ENCODE measurements at regions not wholly inside any gene's neighbourhood (a gene's known extent, or its start where the extent isn't known, plus 50 kb on each side); places are given as distances from the start of the nearest gene placed in this dataset.
"Not testable (repeated sequence)": the region's sequence is repeated elsewhere in the genome, so short reads cannot be mapped to it uniquely, and the experiment has no call there.

DNA sequence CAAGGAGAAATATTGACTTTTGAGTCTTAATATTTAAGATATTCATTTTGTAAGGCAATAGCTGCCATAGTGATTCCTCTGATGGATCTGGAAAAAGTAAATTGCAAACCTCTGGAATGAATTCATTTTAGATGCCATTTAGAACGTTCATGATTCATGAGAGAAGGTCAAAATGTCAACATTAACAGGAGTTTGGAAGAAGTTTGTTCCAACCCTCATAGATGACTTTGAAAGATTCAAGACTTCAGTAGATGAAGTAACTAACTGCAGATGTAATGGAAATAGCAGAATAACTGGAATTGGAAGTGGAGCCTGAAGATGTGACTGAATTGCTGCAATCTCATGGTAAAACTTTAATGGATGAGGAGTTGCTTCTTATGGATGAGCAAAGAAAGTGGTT lies 100.9 kb upstream of the CCN2 start:
- DNase-seq (ENCODE audit: low read depth): no peak

DNA sequence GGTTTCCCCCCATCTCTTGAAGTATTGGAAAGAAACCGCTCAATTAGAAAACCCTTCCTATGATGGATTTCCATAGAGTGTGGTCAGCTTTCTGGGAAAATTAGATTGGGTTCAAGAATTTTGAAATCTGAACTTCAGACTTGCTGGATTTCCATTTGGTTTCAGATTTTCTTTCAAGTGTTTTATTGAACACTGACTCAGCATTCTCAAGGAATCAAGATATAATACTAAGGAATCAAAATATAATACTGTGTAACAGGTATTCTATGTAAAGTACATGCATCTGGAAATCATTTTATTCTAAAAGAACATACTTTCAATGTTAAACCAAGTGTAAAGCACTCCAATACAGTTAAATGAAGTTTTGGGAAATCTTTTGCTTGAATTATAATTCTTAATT lies 94.7 kb upstream of the CCN2 start:
- no peak for DNase-seq (ENCODE audit: low read depth)

DNA sequence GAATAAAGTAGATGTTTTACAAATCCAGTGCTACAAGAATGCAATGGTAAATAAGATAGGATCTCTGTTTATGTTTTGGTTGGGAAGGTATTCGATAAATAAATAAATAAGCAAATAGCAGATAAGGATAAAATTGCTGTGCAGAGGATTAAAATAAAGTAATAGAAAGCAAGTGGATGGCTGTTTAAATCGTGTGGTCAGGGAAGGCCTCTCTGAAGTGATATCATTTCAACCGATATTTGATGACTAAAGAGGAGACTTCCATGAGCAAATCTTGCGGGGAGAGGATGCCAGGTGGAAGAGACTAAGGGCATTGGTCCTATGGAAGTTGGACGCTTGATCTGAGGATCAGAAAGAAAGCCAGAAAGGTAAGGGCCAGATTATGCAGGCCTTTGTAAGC lies 92.0 kb upstream of the CCN2 start:
- no peak for DNase-seq (ENCODE audit: low read depth)

DNA sequence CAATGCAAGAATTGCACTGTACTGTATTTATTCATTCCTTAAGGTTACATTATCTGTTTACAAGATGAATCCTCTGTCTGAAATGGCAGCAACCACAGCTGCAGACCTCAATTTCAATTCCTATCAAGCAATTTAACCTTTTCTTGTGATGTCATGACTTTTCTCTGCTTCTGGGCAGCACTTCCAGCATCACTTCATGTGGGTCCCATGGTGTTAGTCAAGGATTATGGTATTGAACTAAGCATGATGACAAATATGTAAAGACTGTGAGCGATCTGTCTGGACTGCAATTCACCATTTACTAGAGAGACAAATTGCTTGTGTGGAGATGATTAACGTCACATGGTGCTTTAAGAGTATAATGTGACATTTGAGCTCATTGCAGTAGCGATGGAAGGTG lies 90.5 kb upstream of the CCN2 start:
- DNase-seq (ENCODE audit: low read depth): no peak

DNA sequence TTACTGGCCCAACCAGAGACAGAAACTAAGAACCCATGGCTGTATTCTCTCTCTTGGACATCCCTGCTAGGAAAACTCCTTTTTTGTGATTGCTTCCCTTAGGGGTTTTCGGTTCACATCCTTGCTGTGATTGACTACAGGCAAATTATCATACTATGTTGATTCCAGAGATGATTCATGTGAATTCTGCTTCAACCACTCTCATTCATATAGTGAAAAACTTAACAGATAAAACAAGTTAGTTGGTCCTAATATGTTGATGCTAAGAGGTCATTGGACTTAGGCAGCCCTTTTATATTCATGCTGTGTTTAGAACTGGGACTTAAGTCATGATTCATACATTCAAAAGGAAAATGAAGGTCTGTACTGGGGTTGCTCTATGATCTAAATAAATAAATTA lies 76.9 kb upstream of the CCN2 start:
- no peak for DNase-seq (ENCODE audit: low read depth)

DNA sequence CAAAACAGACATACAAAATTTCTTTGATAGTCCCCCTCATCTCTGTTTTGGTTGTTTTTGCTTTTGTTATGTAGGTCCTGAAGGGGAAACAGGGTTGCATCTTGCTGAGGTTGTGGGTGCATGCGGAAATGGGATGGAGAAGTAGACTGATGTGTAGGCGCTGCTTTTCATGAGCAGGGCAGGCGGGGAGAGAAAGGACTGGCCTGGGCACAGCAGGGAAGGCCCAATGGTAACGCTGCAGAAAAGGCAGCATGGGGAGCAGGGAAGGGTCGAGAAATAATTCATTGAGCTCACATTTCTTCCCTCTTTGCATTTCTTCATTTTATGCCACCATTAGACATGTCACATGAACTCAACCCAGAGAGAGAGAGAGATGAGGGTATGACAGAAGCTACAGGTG lies 74.3 kb upstream of the CCN2 start:
- no peak for DNase-seq (ENCODE audit: low read depth)

DNA sequence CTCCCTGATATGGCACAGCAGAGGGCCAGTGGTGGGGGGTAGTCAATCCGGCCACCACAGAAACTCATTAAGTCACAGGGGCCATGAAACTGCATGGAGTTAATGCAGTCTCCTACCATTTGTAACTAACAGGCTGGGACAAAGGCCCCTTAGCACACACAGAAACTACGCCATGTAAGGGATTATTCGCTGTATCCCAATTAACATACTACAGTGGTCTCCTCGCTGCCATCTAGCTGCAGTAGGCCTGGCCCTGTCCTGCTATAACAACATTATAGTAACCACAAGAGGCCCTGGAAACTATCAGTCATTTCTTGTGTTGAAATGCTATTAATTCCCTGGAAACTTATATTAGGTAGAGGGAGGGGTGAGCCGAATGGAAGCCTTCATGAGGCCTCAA lies 72.3 kb upstream of the CCN2 start:
- no peak for DNase-seq (ENCODE audit: low read depth)

DNA sequence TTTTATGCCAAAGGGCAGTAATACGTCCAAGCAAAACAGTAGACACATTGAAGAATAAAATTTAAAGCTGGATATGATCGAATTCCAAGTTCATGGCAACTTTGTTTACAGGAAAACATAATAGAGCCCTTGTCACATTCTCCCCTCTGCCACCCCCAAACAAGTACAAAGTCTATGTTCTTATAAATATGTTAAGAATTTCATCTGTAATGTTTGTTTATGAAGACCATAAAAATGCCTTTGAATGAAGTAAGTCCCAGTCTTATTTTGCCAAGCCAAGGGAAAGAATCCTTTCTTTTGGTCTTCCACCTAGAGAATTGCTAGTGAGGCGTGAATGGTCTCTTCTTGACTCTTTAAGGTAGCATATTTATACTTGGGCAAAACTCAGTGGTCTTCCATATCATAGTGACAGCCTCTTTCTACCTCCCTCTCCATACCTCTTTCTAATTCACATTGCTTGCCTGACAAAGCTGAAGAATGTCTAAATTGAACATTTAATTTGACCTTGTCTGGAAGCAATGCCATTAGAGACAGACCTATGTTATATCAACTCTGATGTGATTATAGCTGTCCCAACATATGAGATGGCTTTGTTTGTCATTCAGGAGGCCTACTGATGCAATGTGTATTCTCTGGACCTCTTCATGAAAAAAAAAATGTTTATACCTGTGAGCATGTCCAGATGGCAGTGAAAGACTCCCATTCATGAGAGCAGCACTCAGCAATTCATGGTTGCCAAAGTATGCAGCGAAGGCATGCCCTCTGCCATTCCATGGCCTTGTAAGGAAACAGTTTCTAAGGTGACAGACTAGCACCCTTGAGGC lies 70.6 kb upstream of the CCN2 start:
- DNase-seq (ENCODE audit: low read depth): no peak

DNA sequence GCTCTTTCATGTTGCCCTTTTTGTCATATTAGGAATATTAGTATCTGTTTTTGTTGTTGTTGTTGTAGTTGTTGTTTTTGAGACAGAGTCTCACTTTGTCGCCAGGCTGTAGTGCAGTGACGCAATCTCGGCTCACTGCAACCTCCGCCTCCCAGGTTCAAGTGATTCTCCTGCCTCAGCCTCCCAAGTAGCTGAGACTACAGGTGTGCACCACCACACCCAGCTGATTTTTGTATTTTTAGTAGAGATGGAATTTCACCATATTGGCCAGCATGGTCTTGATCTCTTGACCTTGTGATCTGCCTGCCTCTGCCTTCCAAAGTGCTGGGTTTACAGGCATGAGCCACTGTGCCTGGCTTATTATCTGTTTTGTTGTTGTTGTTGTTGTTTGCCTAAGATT lies 69.7 kb upstream of the CCN2 start:
- not testable (repeated sequence) for DNase-seq (ENCODE audit: low read depth)

DNA sequence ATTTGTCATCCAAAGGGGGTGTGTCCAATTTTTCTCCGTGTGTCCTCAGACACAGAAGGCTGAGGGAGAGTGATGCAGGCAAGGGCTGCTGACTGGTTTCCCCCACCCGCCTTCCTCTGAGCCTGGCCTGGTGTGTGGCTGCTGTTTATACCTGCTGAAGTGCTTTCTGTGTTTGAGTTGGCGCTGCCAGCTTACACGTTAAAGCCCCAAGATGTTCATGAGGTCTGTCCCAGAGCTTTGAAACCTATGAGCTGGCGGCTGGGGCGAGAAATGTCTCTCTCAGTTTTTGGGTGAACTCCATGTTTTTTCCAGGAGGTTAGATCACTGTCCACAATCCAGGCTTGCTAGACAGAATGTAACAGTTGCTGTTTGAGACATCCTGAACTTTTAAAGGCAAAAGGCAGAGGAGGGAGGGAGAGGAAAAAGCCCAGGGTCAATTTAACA lies 69.0 kb upstream of the CCN2 start:
- DNase-seq (ENCODE audit: low read depth): no peak

DNA sequence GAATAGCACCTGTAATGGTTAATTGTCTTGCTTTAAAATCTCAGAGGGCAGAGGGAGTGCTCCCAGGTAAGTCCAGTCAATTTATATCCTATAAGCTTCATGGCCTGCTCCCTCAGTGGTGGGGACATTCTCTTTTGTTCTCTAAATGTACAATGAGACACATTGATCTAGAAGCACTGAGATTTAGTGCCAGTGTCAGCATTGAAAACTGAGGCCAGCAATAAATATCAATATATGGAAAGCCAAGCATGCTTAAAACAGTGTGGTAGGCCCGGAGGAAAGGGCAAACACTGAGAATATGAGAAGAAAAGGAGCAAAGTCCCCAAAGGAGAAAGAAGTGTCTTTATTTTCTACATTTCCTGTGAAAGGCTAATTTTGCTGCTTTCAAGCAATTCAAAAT lies 68.4 kb upstream of the CCN2 start:
- DNase-seq (ENCODE audit: low read depth): no peak

DNA sequence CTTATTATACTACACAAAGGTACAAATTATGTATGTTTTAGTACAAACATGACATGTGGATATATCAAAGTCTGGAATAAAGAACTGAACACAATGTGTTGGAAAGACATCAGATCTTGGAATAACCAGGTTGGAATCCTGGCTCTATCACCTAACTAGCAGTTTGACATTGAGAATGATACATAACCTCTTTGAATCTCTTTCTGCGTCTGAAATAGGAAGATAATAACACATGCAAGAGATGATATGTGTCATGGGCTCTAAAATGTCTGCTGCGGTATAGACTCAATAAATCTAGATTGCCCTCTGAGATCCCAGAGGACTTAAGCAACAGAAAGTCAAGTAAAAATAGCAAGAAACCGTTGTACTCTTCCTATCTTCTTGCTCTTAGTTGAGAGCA lies 66.8 kb upstream of the CCN2 start:
- no peak for DNase-seq (ENCODE audit: low read depth)

DNA sequence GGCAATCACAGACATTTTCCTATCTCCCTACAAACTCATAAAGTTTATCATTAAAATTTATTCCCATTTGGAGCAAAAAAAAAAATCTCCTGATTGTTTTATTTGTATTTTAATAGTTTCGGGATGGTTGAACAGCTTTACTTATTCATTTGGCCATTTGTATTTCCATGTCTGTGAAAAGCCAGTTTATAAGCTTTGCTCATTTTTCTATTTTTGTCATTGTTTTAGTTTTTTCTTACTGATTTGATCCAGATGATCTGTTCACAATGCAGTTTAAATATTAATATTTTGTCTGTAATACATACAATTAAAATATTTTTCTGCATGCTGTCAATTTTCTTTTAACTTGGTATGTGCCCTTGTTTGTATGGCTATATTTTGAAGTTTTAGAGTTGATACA lies 65.2 kb upstream of the CCN2 start:
- no peak for DNase-seq (ENCODE audit: low read depth)

DNA sequence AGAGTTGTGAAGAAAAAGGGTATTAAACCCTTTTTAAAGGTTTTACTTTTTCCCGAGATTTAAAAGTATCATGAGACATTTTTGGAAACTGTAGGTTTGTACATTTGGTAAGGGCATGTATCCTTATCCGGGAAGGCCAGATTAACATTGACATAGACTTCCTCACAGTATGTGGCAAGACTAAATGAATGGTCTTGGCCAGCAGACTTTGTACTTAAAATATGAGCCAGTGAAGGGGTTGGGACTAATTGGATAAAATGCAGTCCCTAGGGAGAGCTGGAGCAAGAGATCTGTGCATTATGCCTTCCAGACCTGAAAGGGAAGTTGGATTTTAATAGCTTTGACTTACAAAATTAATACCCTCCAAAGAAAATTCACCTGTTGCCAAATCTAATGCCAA lies 60.4 kb upstream of the CCN2 start:
- DNase-seq (ENCODE audit: low read depth): peak; percentile 38

DNA sequence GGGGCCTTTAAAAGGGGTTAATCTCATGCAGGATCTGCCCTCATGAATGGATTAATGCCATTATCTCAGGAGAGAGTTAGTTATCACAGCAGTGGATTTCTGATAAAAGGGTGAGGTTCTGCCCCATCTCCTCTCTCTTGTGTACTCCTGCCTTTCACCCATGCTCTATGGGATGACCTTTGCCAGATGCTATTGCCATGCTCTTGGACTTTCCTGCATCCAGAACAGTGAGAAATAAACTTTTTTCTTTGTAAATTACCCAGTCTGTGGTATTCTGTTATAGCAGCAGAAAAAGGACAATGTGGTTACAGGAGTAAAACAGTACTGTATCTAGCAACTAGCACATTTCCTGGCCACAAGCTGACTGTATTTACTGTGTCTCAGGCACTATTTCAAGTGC lies 58.0 kb upstream of the CCN2 start:
- no peak for DNase-seq (ENCODE audit: low read depth)

DNA sequence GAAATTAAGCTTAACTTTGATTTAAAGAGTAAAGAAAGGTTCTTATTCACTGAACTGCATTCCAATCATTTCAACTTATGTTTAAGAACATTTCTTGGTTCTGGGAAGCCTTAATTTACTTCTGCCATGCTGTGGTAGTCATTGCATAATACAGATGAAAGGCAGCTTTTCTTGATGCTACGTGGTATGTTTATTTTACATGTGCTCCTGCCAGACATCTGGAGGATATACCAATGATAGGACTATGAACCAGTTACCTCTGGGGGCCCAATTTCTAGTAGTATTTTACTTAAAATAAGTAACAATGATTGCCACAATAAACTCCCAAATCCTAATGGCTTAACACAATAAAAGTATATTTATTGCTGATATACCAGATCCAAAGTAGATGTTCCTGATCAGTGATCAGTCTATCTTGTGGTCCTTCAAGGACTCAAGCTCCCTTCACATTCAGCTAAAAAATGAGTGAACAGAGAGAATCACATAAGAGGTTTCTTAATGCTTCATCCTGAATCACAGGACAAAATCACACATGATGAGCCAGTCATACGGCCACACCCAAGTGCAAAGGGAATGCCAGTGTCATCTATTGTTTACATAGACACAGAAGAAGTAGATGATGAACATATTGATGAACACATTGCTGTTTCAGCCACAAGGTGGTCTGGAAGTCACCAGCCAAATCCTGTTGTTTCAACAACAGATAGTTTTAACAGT lies 56.5 kb upstream of the CCN2 start:
- peak; percentile 40 for DNase-seq (ENCODE audit: low read depth)

DNA sequence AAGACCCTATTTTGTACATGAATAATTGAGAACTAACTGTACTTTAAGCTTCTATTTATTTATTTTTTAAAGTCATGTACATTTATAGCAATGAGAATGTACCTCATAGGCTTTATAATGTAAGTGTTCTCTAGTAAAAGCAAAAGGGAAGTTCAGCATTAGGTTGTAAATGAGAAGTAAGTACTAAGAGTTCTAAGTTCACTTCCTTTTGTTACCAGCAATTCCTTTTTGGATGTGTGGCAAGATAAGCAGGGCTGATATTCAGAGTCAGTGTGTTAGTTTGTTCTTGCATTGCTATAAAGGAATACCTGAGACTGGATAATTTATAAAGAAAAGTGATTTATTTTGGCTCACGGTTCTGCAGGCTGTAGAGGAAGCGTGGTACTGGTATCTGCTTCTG lies 54.0 kb upstream of the CCN2 start:
- no peak for DNase-seq (ENCODE audit: low read depth)

DNA sequence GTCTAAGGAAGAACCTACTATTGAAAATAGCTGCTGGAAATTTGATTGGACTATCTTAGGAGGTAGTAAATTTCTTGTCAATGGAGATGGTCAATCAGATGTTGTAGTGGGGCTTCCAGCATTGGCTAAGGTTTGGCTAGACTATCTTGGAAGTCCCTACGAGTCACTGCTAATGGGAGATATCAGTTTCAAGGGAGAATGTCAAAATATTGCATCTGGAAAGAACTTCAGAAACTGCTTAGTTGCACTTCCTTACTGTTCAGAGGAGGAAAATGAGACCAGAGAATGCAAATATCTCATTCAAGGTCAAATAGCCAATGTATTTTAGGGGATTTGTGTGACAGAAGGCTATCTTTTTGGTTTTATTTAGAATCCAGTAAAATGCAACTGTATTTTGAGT lies 53.5 kb upstream of the CCN2 start:
- no peak for DNase-seq (ENCODE audit: low read depth)

DNA sequence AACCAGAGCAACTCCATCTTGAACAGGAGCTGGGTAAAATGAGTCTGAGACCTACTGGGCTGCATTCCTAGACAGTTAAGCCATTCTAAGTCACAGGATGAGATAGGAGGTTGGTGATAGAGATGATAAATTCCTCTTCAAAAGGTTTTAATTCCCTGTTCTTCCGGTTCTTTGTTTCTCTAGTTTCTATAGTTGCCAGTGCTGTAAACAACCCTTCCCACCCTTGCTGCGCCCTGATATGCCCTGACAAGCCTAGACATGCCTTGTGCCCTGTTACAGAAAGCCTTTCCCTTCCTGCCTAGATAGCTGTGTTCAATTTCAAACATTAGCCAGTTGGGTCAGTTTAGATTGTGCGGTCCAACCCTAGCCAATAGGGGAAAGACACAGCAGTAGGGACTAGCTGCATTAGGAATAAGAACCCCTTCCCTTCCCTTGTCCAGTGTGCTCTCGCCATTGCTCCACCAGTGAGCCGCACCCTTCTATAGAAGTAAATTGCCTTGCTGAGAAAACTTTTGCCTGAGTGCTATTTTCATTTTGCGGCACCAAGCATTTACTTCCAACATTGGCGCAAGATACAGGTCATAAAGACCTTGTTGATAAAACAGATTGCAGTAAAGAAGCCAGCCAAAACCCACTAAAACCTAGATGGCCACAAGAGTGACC lies 52.5 kb upstream of the CCN2 start:
- no peak for DNase-seq (ENCODE audit: low read depth)
